NCI-H774 (cell line): ENCODE measurements at regions not wholly inside any gene's neighbourhood (a gene's known extent, or its start where the extent isn't known, plus 50 kb on each side); places are given as distances from the start of the nearest gene placed in this dataset.
A peak's percentile ranks its signal among the peaks of the same experiment; 100 is the strongest.
"Not testable (repeated sequence)": the region's sequence is repeated elsewhere in the genome, so short reads cannot be mapped to it uniquely, and the experiment has no call there.

Source experiments
- DNase-seq: peaks from one replicate; lab custom pipeline; 2025; lab: John Stamatoyannopoulos, UW

DNA sequence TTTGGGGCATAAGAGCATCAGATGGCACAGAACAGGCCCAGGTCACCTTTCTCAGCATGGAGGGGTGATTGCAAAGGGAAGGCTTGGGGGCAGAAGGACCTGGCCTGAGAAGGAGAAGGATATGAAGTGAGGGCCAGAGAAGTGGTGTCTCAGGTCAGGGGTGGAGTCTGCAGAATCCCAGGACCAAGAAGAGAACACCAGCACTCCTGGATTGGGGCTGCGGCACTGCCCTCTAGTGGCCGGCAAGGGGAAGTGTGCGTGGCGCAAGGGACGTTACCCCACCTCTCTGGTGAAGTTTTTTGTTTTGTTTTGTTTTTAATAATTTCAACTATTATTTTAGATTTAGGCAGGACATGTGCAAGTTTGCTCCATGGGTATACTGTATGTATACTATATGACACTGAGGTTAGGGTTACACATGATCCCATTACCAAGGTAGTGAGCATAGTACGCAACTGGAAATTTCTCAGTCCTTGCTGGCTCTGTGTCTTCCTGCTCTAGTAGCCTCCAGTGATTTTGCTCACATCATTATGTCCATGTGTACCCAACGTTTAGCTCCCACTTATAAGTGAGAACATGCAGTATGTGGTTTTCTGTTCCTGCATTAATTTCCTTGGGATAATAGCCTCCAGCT, 1548.6 kb downstream of the EFNA5 start:
- DNase-seq = no peak

DNA sequence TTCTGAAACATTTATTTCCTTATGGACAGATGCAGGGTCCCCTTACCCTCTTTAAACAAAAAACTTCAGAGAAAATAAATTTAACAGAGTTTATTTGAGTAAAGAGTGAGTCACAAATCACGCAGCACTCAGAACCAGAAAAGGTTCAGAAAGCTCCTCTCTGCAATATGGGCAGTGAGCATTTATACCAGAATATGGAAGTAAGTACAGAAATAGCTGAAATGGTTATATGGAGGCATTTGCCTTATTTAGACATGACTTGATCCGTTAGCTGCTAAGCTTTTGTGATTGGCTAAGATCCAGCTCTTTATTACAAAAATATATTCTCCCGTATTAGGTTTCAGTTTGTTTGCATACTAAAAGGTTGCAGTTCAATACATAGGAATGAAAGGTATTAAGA, 1554.1 kb downstream of the EFNA5 start:
- no peak for DNase-seq

DNA sequence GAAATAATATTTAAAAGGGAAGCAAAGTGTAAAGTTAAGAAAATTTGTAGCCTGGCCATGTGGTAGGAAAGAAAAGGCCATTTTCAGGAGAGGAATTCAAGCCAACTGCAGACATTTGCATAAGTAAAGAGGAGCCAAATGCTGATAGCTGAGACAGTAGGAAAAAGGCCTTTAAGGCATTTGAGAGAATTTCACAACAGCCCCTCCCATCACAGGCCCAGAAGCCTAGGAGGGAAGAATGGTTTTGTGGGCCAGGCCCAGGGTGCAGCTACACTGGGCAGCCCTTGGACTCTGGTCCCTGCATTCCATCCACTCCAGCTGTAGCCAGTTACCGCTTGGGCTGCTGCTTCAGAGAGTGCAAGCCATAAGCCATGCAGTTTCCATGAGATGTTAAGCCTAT, 1556.8 kb downstream of the EFNA5 start:
- no peak for DNase-seq

DNA sequence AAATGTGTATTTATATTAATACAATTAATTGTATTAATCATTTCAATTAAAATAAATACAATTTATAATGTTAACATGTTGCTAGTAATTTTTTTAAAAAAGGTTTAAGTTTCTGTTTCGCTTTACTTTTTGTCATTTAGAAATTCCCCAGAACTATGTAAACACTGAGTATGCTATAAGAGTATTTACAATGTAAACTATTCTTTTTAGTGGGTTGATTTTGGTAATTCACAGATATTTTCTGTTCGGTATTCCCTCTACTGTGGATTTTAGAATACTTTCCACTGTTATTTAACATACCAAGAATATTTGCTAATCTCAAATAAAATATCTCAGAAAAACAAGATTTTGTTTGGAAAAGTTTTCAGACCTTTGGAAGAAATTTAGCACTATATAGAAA, 1564.4 kb downstream of the EFNA5 start:
- DNase-seq = no peak

DNA sequence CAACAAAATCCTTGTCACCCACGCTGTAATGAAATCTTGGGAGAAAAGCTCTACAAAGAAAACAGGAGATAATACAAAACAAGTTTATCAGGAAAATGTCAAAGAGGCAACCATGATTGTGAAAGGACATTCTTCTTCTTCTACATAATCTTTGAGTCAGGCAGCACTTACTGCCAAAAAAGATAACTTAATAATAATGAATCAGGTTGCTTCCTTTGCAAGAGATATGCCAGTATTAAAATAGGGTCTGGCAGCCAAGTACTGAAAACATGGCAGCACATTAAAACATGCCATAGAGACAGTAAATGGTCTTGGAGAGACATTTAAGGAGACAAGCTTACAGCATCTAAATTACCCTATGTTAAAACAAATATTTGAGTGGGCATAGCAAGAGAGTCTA, 1573.4 kb downstream of the EFNA5 start:
- no peak for DNase-seq

DNA sequence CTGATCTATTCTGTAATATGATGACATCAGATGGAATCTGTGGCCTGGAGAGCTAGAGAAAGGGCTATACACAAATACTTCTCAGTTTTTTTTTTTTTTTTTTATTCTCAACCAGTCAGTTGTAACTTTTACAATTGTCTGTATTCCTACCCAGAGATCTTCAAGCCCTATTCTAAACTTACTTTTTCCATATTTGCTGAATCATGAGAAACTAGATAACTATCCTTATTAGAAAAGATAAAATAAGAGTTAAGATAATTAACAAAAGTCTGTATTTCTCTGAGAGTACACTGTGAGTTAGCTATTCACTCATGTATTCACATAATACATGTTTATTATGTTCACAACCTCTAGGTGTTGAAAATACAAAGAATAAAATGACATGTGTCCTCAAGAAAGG, 1575.9 kb downstream of the EFNA5 start:
- DNase-seq = no peak

DNA sequence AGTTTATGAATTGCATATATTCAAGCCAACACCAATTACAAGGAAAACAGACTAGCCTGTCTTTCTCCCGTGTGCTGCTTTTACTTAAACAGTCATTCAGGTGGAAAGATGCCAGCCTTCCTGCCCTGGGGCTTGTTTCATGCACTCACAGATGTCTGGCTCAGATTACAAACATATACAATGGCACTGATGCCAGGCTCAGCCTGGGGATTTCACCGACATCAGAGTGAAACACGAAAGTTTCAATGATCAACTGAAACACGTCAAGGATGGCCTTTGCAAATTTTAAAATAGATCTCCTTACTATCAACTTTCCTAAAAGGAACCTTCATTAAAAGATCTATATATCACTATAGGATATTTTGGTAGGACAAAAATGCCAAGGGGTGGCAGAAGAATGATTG, 1576.5 kb downstream of the EFNA5 start:
- peak; percentile 38 for DNase-seq

DNA sequence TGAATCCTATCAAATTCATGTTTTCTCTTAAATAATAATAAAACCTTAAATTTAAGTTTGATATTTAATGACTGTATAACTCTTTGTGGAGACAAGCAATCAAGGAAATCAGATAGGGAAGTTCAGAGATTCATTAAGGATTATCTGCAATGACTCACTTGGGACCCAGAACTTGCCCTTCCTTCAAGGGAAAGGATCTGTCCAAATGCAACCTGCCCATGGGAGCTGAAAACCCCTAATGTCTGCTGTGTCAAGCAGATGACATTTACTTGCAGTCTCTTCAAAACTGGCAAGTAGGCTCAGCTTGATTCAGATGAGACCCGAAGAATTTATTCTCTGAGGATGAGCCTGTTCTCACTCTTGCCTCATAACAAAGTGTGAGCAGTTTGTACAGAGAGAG, 1577.6 kb downstream of the EFNA5 start:
- DNase-seq = no peak

DNA sequence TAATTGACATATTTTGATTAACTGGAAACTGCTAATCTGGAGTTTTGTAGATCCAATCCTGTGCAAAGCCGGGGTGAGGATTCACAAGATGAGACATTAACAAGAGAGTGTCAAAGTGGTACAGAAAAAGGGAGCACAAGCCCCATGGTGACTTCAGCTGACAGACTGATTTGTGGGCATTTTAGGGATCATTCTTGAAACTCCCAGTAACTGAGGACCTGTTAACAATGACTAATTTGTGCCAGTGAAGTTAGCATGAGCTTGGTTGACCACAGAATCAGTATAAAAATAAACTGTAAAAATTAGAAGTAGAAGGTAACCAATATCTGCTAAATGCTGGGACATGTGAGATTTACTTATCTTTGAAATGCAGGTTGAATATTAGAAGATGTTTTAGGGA, 1578.3 kb downstream of the EFNA5 start:
- DNase-seq = no peak

DNA sequence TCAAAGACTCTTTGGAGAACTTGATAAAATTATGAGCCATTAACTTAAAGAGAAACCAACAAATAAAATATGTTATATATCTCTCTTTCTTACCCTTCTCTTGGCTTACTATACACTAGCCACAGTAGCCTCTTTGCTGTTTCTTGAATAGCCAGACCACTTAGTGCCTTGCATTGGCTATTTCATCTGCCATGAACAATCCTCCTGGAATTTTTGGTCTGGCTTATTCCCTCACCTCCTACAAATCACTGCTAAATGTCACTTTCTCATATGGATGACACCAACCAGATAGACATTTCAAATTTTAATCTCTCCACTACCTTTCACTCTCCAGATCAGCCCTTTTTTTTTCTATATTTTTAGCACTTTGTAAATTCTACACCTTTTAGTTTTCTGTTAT, 1581.7 kb downstream of the EFNA5 start:
- DNase-seq = no peak

DNA sequence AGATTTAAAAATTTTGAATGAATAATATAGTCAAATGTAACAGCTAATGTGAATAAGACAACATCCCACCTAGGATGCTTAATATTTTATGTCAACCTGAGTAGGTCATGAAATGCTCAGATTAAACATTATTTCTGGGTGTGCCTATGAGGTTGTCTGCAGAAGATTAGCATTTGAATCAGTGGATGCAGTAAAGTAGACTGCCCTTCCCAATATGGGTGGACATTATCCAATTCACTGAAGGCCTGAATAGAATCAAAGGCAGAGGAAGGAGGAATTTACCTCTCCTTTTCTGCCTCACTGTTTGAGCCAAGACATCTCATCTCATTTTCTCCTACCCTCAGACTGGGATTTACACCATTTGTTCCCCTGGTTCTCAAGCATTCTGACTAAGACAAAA, 1582.3 kb downstream of the EFNA5 start:
- DNase-seq = no peak

DNA sequence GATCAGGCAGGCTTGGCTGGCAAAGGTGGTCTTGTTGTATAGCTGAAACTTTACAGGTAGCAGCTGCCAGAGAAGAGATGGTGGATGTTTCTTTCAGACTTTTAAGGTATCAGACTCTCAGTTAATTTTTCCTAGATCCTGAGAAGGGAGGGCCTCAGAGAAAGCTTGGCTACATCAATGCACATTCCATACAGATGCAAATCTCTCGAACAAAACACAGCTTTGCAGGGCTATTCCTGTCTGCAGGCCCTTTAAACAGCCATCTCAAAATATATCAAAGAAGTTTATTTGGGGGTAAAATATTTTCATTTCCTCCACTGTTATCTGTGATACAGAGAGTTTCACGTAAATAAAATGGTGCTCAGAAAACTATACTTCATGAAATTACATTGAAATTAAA, 1584.4 kb downstream of the EFNA5 start:
- no peak for DNase-seq

DNA sequence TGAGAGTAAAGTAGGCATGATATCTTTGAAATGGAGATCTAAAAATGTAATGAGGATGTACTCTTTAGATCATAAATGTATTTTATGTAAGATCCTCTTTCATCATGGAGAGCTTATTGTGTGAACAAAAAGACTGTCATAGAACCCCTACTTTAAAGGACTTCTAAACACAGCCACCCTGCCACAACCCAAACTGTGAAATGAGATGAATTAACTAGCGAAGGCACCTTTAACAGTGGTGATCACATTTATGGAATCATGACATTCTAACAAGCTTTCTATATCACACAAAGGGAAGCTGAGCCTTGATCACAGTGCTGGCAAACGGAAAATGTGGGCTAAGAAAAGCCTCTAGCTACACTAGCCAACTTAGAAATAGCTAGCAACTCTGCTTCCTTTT, 1585.2 kb downstream of the EFNA5 start:
- no peak for DNase-seq

DNA sequence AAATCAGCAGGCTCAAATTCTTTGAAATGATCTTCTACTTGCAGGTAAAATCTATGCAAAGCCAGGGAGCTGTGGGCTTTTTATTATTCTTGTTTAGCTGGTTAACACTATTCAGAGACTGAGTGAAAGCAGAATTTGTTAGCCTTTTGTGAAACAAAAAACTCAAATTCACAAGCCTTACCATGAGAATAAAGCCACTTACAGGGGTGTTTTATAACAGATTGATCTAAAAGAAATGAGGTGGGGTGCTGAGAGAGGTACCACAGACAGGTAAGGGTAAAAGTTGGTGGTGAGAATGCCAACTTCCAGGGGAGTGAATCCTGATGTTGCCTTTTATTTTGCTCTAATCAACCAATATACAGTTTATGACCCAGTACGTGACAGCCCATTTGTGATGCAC, 1585.6 kb downstream of the EFNA5 start:
- DNase-seq = no peak

DNA sequence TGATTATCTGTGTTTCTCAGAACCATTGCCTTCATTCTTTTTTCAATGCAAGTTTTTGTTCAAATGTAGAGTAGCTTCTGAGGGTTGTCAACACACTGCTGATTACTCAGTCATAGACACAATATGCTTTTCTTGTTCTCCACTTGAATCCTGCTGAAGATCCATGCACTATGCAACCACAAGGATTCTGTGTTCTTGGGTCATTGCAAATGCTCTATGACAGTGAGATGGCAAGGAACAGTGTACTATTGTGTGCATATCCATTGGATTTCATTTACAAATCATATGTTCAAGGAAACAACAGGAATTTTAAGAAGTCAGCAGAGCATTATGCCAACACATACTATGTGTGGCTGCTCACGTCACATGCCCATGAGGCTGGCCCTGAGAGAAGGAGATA, 1590.2 kb downstream of the EFNA5 start:
- no peak for DNase-seq

DNA sequence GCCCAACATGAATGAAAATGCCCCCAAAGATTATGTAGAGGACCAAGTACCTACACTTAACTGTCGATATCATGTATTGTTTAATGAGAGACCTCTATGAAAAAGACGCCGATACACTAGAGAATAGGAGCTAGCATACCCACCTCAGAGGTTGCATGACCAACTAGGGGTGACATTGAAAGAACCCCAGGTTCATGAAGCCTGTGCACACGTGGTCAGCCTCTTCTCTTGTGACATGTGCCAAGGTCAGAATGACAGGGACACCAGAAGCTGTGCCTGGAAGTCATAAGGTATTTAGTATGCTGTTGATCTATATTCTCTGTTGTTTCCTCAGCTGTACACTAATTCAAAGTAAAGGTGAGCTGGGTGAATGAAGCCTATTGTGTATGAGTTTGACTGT, 1594.1 kb downstream of the EFNA5 start:
- no peak for DNase-seq

DNA sequence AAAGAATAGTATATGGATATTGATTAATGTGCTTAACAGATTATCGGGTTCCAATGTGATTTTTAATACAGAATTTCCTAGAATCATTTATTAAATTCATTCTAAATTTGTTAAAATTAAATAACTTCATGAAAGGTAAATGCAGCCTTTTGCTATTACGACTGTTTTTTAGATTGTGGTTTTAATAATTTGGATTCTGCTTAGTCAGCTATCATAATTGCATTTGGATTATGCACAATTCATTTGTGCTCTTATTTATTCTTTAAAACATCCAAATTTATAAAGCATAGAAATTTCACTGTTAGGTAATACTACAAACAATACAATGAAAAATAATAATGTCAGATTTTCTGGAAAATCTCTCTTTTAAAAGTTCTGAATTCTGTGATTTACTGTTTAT, 1598.5 kb downstream of the EFNA5 start:
- no peak for DNase-seq

DNA sequence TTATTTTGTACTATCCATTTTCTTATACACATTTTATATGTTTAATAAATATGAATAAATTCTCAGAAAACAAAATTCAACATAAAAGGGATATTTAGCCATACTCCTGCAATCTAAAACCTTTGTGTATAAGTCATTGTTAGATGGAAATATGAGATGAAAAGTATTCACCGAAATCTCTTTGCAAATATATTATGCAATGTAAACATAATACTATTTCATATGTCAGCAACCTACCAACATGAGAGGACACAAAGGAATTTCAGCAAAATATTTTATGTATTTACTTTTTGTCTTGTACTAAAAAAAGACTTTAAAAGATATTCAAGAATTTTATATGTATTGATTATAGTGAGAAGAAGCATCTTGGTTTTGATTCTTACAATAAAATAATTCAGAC, 1623.4 kb downstream of the EFNA5 start:
- no peak for DNase-seq

DNA sequence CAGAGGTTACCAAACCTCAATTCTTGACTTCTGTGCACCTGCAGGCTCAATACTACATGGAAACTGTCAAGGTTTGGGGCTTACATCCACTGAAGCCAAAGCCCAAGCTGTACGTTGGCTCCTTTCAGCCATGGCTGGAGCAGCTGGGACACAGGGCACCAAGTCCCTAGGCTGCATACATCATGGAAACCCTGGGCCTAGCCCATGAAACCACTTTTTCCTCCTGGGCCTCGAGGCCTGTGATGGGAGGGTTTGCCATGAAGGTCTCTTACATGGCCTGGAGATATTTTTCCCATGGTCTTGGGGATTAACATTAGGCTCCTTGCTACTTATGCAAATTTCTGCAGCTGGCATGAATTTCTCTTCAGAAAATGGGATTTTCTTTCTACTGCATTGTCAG, 1638.7 kb downstream of the EFNA5 start:
- DNase-seq = not testable (repeated sequence)

DNA sequence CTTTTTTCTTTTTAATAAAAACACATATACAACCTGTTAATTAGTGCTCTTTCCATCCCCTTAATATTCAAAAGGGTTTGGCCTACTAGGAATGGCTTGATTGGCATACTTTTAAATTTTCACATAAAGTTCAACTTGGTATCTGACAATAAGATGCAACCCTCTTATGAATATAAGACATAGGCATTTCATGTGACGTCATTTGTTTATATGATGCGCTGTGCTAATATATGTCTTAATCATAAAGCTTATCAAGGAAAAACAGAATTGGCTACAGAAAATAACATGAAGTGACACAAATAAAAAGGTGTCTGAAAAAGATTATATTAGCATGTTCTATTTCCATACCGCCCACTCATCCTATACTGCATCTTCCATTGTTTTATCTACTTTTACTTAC, 1642.4 kb downstream of the EFNA5 start:
- DNase-seq = no peak

DNA sequence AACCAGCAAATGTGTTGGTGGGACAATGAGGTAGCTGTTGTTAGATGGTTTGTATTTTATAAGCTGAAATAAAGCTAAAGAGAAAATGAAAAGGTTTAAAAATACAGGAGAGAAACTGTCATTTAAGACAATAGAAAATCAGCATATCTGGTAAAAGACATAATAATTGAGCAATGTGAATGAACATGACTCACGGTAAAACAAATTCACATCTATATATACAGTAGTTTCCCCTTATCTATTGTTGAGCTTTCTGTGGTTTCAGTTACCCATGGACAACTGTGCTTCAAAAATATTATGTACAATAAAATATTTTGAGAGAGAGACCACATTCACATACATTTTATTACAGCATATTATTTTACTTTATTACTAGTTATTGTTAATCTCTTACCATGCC, 1649.8 kb downstream of the EFNA5 start:
- DNase-seq = no peak

DNA sequence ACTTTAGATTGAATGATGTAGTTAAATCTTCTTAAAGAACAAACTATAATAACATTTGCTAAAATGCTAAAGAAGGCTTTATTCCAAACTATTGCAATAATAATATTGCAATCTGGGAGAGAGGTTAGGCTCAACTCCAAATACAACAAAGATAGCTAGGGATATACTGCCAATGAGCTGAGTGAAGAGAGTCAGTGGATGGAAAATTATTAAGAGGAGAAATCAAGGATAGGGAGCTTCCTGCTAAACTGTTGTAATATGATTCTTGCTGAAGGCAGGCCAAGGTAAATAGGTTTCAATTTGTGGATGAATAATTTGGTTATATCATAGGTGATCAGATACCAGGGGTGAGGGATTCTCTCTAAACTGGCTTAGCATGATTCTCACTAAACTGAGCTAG, 1651.5 kb downstream of the EFNA5 start:
- no peak for DNase-seq

DNA sequence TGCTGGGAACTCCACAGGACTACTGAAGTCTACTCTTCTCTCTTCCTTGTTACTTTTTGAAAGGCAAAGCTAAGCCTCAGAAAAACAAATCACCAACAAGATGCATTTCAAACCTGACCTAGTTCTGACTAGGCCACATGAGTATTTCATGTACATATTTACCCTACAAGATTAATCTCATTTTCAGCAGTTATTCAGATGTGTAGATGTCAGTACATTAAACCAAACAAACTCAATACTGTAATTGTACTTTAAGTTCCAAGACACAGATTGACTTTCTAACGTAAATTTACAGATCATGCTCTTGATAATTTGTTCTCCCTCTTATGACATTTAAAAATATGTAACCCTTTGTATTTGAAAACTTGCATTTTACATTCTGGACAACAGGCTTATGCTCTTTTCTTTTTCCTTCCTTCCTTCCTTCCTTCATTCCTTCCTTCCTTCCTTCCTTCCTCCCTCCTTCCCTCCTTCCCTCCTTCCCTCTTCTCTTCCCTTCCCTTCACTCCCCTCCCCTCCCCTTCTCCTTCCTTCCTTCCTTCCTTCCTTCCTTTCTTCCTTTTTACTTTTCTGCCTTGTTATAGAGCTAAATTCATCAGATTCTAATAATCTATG, 1653.4 kb downstream of the EFNA5 start:
- no peak for DNase-seq

DNA sequence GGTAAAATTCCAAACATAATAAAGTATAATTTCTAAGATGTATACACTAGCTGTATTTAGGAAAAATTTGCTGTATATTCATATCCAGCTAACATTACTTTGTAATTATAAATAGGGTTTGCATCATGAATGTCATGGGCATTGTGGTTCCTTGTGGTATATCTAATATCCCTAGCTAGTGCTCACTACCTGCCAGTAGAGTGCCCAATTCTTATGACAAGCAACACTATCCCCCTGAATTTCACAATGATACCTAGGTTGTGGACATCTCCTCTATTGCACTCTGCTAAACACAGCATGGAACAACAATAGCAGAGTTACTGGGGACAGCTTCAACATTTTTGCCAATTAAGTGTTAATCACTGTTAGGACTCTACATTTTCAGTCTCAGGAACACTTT, 1656.5 kb downstream of the EFNA5 start:
- no peak for DNase-seq
